NCI-H2029 treated with DMSO at 0.1 percent for 48 hours (cell line): ENCODE measurements at regions not wholly inside any gene's neighbourhood (a gene's known extent, or its start where the extent isn't known, plus 50 kb on each side); places are given as distances from the start of the nearest gene placed in this dataset.

Experiments
- DNase-seq: peaks from one replicate; lab custom pipeline; 2025; lab: John Stamatoyannopoulos, UW

DNA sequence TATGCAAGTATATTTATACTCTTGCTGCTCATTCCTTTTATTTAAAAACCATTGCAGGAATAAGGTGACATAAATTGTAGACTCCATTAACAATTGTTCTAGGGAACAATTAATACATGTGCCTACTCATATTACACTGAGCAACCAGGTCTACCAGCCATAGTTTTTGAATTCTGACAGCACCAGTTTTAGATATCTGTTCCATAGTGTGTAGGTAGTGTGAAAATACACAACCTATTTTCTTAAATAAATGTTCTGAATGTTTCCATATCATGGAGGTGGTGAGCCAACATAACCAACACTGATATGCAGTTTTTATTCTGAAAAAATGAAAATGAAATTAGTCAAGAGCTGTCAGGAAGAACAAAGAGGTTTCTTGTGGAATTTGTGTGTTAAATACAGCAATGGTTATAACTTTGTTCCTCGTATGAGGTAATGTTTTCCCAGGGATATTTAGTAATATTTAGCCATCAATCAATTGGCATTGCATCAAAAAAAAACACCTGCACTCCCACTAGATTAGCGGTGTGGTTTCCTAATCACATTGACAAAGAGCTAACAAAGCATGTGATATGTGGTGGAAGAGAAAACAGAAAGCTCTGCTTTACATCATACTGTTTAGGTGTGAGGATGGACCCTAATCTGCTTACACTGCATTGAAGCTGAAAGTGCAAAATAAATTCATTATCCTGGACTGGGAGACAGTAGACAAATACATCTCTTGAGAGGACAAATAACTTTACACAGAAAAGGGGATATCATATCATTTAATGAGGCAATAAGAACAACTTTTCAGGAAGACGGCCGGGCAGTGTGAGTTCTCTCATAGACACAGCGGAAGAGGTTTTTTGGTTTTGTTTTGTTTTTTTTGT is 369.5 kb upstream of the THBS1 start:
- DNase-seq = no peak

DNA sequence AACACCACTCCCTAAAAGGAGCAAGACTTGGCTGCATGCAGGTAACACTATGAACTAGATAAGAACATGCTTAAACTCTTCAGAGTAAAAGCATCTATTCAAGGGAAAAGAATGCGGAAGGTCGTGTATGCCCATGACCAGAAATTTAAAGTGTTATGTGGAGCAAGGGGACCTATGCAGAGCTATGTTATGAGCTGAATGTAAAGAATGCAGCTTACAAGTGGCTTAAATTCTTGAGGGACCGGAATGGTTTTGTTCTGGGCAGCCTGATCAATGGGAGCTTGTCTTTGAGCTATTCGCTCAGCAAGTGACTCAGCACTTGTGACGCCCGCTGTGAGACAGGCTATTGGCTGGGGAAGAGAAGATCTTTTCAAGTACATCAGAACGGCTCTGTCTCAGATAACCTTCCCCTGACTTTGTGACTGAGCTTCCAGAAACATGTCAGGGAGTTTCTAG is 367.5 kb upstream of the THBS1 start:
- DNase-seq = no peak

- no peak for DNase-seq
Measured at GRCh38 chr15:39215015-39215414, 365.9 kb upstream of the THBS1 start.

- DNase-seq = no peak
Measured at GRCh38 chr15:39216816-39217215, 364.1 kb upstream of the THBS1 start.

GRCh38 chr15:39219608-39220007 is 361.3 kb upstream of the THBS1 start:
- DNase-seq = no peak

DNA sequence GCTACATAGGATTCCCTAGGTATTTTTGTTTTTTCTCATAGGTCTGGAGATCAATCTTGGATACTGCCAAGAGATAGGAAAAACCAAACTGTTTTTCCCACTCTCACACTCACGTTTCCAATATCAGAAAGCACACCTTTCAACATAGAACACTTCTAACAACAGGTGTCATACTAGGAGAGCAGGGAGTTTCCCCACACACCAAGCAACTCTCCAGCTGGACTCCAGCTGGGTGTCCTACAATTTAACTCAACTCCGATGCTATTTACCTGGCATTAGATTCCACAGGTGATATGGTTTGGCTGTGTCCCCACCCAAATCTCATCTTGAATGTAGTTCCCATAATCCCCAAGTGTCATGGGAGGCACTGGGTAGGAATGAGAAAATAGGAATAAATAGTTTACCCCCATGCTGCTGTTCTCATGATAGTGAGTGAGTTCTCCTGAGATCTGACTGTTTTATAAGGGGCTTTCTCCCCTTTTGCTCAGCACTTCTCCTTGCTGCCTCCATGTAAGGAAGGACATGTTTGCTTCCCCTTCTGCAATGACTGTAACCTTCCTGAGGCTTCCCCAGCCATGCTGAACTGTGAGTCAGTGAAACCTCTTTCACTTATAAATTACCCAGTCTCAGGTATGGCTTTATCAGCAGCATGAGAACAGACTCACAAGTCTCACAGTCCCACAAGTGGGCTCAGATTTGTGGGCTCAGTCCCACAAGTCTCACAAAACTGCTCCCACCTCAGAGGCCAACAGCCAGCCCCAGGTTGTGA is 354.5 kb upstream of the THBS1 start:
- DNase-seq = no peak

DNA sequence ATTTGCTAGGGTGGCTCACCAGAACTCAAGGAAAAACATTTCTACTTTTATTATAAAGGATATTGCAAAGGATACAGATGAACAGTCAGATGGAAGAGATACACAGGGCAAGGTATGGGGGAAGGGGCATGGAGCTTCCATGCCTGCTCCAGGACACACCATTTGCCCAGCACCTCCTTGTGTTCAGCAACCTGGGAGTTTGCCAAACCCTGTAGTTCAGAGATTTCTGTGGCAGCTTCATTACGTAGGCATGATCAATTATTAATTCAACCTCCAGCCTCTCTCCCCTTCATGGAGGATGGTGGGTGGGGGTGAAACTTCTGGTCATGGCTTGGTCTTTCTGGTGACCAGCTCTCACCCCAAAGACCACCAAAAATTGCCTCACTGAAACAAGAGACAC is 353.9 kb upstream of the THBS1 start:
- no peak for DNase-seq

DNA sequence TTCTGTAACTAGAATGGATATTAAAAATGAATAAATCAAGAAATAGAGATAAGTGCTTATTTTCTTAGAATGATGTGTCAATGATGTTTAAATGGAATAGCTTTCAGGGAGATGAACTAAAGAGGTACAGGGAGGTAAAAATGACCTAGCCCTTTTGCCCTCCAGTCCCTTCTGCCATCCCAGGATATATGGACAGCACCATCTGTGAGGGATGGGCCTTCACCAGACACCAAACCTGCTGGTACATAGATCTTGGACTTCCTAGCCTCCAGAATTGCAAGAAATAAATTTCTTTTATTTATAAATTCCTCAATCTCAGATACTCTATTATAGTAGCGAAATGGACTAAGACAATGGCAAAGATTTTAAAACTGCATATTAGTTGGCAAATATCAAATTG is 352.0 kb upstream of the THBS1 start:
- DNase-seq = no peak

DNA sequence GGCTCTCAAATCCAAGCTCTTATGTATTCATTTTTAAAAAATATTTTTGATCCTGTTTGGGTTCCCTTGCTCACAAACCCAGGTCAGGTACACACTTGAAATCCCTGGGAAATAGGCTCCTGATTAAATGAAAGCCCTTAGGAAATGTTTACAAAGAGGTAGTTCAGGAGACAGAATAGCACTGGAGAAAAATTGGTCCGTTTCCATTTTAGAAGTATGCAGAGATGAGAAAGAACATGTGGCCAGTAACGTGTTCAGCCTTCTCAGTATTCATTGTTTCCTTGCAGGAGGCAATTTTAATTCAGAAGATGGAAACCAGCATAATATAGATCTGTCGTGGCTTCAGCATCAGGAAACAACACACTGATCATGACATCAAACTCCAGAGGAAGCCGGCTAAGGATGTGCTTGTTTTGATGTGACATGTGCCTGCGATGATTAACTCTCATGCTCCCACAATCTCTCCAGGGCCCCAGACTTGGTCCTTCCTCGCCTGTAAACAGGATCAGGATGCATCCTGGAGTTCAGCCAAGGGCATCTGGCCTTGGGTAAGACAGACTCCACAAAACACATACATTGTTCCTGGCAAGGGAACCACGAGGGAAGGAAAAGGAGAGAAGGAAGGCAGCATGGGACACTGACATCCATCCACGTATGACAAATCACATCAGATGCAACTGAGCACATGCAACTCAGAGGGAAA is 350.5 kb upstream of the THBS1 start:
- DNase-seq = peak; percentile 31

GRCh38 chr15:39230908-39231285 is 350.0 kb upstream of the THBS1 start:
- DNase-seq = no peak

- no peak for DNase-seq
Measured at GRCh38 chr15:39232512-39232911, 348.4 kb upstream of the THBS1 start.

GRCh38 chr15:39235084-39235795 is 345.6 kb upstream of the THBS1 start:
- DNase-seq = no peak

- DNase-seq = no peak
Measured at GRCh38 chr15:39236375-39236774, 344.5 kb upstream of the THBS1 start.

- no peak for DNase-seq
Measured at GRCh38 chr15:39238443-39238842, 342.4 kb upstream of the THBS1 start.

GRCh38 chr15:39239562-39239961 is 341.3 kb upstream of the THBS1 start:
- DNase-seq = no peak

GRCh38 chr15:39242345-39242744 is 338.5 kb upstream of the THBS1 start:
- DNase-seq = no peak

DNA sequence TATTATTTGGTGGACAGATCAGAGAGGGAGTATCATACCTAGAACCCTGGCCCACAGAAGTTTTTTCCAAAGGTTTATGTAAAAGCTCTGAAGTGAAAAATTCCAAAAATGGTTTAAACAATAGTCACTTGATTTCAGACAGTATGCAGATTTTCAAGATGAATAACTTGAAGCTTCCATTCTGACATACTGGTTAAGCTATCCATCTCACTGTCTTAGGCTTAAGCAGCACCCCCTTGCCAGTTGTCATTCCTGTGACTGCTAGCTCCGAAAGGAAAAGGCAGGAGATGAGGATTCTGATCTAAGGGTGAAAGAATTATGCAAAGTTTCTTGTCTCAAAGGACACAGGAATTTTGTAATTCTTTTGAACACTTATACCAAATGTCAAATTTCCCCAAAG is 337.5 kb upstream of the THBS1 start:
- DNase-seq = no peak

- no peak for DNase-seq
Measured at GRCh38 chr15:39244776-39245175, 336.1 kb upstream of the THBS1 start.

DNA sequence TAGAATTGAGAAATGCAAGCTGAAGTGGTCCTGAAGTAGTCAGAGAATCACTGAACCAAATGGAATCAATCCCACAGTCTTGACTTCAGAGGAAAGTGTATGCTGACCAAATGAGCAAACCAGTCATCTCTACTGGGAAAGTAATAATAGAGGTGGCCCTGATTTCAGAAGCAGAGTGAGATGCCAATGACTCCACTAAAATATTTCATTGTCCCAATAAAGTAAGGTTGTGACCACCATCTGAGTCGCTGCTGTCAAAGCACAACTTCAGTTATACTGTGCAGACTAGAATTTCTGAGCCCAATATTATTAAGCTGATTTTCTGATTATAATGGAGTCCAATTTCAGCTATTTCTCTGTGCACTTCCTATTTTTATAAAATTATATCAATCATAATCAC is 334.4 kb upstream of the THBS1 start:
- no peak for DNase-seq

GRCh38 chr15:39247574-39247973 is 333.3 kb upstream of the THBS1 start:
- no peak for DNase-seq

- DNase-seq = peak; percentile 14
Measured at GRCh38 chr15:39248204-39248603, 332.7 kb upstream of the THBS1 start.

DNA sequence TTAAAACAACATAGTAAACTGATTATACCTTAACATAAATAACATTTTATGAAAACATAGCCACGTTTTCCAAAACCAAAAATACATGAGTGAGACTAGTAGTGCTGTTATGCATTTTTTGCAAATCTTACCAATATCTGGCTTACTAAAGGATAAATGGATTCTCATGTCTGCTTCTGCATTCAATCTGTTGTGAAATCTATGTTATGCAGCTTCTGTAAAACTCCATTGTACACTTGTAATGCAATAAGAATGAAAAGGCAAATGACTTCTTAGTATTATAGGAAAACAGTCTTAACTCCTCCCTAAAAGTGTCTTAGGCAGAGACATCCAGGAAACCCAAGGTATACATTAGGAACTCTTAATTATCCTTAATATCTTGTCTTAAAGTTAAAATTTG is 330.9 kb upstream of the THBS1 start:
- DNase-seq = no peak
